HepG2 (cell line): ENCODE measurements at regions not wholly inside any gene's neighbourhood (a gene's known extent, or its start where the extent isn't known, plus 50 kb on each side); places are given as distances from the start of the nearest gene placed in this dataset.

Source experiments
- ATF1 ChIP-seq: IDR thresholded peaks from 2 replicates; pipeline ENCODE4 v1.6.1; 2016; ENCODE audit warnings: mild to moderate bottlenecking, control low read depth
- GTF3A ChIP-seq: sonication (generic); formaldehyde crosslinking; conservative IDR thresholded peaks from 2 replicates; pipeline ENCODE4 v1.4.0; 2020; ENCODE audit warnings: mild to moderate bottlenecking, missing genetic modification reagents
- SP1 ChIP-seq, 2 experiments: fragments of 450-650 bp in 1 of 2; sonication (generic) in 1 of 2; formaldehyde crosslinking in 1 of 2; IDR thresholded peaks; 2 replicates each; pipeline versions ENCODE4 v1.4.0 to v1.6.1; 2016 to 2020; ENCODE audit warnings: missing genetic modification reagents in 1 of 2
- TARDBP ChIP-seq: sonication (generic); formaldehyde crosslinking; IDR thresholded peaks from 2 replicates; pipeline ENCODE4 v1.8.0; 2022; ENCODE audit warnings: mild to moderate bottlenecking, missing genetic modification reagents
- ZBTB7B ChIP-seq: sonication (generic); formaldehyde crosslinking; IDR thresholded peaks from 2 replicates; pipeline ENCODE4 v1.4.0; 2020; ENCODE audit warnings: missing genetic modification reagents
- ZFP36L2 ChIP-seq: sonication (generic); formaldehyde crosslinking; IDR thresholded peaks from 2 replicates; pipeline ENCODE4 v1.4.0; 2020; ENCODE audit warnings: missing genetic modification reagents
- ZHX2 ChIP-seq, 2 experiments: sonication (generic) in 1 of 2; formaldehyde crosslinking in 1 of 2; IDR thresholded peaks; 2 replicates each; pipeline versions ENCODE4 v1.6.1 to v1.9.0; 2014 to 2022; ENCODE audit warnings: antibody characterized with exemption in 1 of 2, borderline replicate concordance in 1 of 2, inconsistent platforms in 1 of 2, low read depth in 1 of 2, missing genetic modification reagents in 1 of 2
- ZNF251 ChIP-seq: sonication (generic); formaldehyde crosslinking; IDR thresholded peaks from 2 replicates; pipeline ENCODE4 v1.9.0; 2021; ENCODE audit warnings: mild to moderate bottlenecking, missing genetic modification reagents
- TF ChIP-seq, protein P1 (sequence below): sonication (generic); formaldehyde crosslinking; IDR thresholded peaks from 2 replicates; pipeline ENCODE4 v1.4.0; 2020; ENCODE audit warnings: missing genetic modification reagents
- TF ChIP-seq, protein P2 (sequence below): sonication (generic); formaldehyde crosslinking; IDR thresholded peaks from 2 replicates; pipeline ENCODE4 v1.4.0; 2020; ENCODE audit warnings: missing genetic modification reagents

DNA sequence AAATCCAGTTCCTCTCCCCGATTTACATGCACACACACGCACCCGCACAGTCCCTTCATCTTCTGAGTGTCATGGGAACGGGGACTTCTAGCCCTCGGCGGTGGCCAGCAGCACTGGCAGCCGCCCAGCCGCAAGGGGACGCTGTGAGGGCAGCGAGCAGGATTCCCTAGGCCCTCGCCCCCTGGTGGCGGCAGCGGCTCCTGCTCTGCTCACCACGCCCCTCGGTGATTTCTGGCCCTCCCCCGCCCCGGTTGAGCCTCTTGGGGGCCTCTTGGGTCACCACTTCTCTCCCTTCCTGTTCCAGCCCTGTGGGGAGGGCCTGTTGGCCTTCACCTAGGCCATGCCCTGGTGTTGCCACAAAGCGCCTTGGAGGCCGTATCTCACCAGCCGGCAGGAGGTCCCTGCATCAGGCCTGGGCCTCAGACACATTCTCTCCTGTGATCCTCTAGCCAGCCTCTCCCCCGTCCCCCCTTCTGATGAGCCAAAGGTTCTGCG lies 75.2 kb upstream of the KSR1 start (continued):
- TF ChIP-seq ZHX2 (IDR thresholded peaks at IDR 0.05; ENCODE audit: low read depth) (no peak), ZHX2 (CRISPR knock-in tag; IDR thresholded peaks at IDR 0.05; ENCODE audit: borderline replicate concordance) (no peak), GTF3A (CRISPR knock-in tag) (no peak), ATF1 (CRISPR knock-in tag) (no peak), TARDBP (CRISPR knock-in tag) (peak; percentile 51; the same call in 1 of the 2 replicates), ZBTB7B (0 out of 2 replicates have a peak, but pooled peaks have one; percentile 40), SP1 (IDR thresholded peaks at IDR 0.05) (no peak), SP1 (CRISPR knock-in tag; IDR thresholded peaks at IDR 0.05) (peak; percentile 82), ZNF251 (no peak), ZFP36L2 (CRISPR knock-in tag) (no peak)
- TF ChIP-seq, protein P1, sequence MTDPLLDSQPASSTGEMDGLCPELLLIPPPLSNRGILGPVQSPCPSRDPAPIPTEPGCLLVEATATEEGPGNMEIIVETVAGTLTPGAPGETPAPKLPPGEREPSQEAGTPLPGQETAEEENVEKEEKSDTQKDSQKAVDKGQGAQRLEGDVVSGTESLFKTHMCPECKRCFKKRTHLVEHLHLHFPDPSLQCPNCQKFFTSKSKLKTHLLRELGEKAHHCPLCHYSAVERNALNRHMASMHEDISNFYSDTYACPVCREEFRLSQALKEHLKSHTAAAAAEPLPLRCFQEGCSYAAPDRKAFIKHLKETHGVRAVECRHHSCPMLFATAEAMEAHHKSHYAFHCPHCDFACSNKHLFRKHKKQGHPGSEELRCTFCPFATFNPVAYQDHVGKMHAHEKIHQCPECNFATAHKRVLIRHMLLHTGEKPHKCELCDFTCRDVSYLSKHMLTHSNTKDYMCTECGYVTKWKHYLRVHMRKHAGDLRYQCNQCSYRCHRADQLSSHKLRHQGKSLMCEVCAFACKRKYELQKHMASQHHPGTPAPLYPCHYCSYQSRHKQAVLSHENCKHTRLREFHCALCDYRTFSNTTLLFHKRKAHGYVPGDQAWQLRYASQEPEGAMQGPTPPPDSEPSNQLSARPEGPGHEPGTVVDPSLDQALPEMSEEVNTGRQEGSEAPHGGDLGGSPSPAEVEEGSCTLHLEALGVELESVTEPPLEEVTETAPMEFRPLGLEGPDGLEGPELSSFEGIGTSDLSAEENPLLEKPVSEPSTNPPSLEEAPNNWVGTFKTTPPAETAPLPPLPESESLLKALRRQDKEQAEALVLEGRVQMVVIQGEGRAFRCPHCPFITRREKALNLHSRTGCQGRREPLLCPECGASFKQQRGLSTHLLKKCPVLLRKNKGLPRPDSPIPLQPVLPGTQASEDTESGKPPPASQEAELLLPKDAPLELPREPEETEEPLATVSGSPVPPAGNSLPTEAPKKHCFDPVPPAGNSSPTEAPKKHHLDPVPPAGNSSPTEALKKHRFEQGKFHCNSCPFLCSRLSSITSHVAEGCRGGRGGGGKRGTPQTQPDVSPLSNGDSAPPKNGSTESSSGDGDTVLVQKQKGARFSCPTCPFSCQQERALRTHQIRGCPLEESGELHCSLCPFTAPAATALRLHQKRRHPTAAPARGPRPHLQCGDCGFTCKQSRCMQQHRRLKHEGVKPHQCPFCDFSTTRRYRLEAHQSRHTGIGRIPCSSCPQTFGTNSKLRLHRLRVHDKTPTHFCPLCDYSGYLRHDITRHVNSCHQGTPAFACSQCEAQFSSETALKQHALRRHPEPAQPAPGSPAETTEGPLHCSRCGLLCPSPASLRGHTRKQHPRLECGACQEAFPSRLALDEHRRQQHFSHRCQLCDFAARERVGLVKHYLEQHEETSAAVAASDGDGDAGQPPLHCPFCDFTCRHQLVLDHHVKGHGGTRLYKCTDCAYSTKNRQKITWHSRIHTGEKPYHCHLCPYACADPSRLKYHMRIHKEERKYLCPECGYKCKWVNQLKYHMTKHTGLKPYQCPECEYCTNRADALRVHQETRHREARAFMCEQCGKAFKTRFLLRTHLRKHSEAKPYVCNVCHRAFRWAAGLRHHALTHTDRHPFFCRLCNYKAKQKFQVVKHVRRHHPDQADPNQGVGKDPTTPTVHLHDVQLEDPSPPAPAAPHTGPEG (CRISPR knock-in tag), result peak; percentile 54; the same call in 1 of the 2 replicates
- TF ChIP-seq, protein P2, sequence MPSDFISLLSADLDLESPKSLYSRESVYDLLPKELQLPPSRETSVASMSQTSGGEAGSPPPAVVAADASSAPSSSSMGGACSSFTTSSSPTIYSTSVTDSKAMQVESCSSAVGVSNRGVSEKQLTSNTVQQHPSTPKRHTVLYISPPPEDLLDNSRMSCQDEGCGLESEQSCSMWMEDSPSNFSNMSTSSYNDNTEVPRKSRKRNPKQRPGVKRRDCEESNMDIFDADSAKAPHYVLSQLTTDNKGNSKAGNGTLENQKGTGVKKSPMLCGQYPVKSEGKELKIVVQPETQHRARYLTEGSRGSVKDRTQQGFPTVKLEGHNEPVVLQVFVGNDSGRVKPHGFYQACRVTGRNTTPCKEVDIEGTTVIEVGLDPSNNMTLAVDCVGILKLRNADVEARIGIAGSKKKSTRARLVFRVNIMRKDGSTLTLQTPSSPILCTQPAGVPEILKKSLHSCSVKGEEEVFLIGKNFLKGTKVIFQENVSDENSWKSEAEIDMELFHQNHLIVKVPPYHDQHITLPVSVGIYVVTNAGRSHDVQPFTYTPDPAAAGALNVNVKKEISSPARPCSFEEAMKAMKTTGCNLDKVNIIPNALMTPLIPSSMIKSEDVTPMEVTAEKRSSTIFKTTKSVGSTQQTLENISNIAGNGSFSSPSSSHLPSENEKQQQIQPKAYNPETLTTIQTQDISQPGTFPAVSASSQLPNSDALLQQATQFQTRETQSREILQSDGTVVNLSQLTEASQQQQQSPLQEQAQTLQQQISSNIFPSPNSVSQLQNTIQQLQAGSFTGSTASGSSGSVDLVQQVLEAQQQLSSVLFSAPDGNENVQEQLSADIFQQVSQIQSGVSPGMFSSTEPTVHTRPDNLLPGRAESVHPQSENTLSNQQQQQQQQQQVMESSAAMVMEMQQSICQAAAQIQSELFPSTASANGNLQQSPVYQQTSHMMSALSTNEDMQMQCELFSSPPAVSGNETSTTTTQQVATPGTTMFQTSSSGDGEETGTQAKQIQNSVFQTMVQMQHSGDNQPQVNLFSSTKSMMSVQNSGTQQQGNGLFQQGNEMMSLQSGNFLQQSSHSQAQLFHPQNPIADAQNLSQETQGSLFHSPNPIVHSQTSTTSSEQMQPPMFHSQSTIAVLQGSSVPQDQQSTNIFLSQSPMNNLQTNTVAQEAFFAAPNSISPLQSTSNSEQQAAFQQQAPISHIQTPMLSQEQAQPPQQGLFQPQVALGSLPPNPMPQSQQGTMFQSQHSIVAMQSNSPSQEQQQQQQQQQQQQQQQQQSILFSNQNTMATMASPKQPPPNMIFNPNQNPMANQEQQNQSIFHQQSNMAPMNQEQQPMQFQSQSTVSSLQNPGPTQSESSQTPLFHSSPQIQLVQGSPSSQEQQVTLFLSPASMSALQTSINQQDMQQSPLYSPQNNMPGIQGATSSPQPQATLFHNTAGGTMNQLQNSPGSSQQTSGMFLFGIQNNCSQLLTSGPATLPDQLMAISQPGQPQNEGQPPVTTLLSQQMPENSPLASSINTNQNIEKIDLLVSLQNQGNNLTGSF (CRISPR knock-in tag), result no peak
- TF ChIP-seq, all 625 proteins: peak for 161
